AML-193 (cell line): ENCODE measurements at regions not wholly inside any gene's neighbourhood (a gene's known extent, or its start where the extent isn't known, plus 50 kb on each side); places are given as distances from the start of the nearest gene placed in this dataset.

Experiments
- DNase-seq, 2 experiments: peaks; one replicate each; lab custom pipeline; 2025; lab: John Stamatoyannopoulos, UW

GRCh38 chrX:106510713-106511403 is 100.9 kb upstream of the RADX start:
- DNase-seq = no peak
